Neural progenitor cell (in vitro differentiated cells): ENCODE measurements at regions not wholly inside any gene's neighbourhood (a gene's known extent, or its start where the extent isn't known, plus 50 kb on each side); places are given as distances from the start of the nearest gene placed in this dataset.

Source experiments
- EZH2 ChIP-seq: fragments of 200-600 bp; sonication (generic); IDR thresholded peaks from 2 replicates; pipeline ENCODE4 v1.6.1; 2017; ENCODE audit warnings: antibody characterized with exemption, mild to moderate bottlenecking, moderate library complexity
- EZH2phosphoT487 ChIP-seq: fragments of 200-600 bp; sonication (generic); IDR thresholded peaks from 2 replicates; pipeline ENCODE4 v1.6.1; 2017; ENCODE audit warnings: antibody characterized with exemption
- TF ChIP-seq, protein P1 (sequence below): fragments of 200-600 bp; sonication (generic); IDR thresholded peaks from 2 replicates; pipeline ENCODE4 v1.5.1; 2017; ENCODE audit warnings: antibody characterized with exemption, mild to moderate bottlenecking

- TF ChIP-seq, protein P1, sequence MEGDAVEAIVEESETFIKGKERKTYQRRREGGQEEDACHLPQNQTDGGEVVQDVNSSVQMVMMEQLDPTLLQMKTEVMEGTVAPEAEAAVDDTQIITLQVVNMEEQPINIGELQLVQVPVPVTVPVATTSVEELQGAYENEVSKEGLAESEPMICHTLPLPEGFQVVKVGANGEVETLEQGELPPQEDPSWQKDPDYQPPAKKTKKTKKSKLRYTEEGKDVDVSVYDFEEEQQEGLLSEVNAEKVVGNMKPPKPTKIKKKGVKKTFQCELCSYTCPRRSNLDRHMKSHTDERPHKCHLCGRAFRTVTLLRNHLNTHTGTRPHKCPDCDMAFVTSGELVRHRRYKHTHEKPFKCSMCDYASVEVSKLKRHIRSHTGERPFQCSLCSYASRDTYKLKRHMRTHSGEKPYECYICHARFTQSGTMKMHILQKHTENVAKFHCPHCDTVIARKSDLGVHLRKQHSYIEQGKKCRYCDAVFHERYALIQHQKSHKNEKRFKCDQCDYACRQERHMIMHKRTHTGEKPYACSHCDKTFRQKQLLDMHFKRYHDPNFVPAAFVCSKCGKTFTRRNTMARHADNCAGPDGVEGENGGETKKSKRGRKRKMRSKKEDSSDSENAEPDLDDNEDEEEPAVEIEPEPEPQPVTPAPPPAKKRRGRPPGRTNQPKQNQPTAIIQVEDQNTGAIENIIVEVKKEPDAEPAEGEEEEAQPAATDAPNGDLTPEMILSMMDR: no peak
- TF ChIP-seq EZH2 (no peak), EZH2phosphoT487 (no peak)
These were observed 694.2 kb downstream of the BRINP3 start for GRCh38 chr1:189783456-189783855.
